ENCODE measurements at regions not wholly inside any gene's neighbourhood (a gene's known extent, or its start where the extent isn't known, plus 50 kb on each side); places are given as distances from the start of the nearest gene placed in this dataset.

GRCh38 chr6:56734335-56734734 lies 91.6 kb upstream of the DST start:
- no peak for TF ChIP-seq CTCF (IDR thresholded peaks at IDR 0.05; ENCODE audit: poor library complexity)
- no peak for TF ChIP-seq EZH2phosphoT487 (IDR thresholded peaks at IDR 0.05; ENCODE audit: low read depth, severe bottlenecking, unreplicated experiment)
